Limb (tissue), 2 donors: ENCODE measurements at regions not wholly inside any gene's neighbourhood (a gene's known extent, or its start where the extent isn't known, plus 50 kb on each side); places are given as distances from the start of the nearest gene placed in this dataset.
"Not testable (repeated sequence)": the region's sequence is repeated elsewhere in the genome, so short reads cannot be mapped to it uniquely, and the experiment has no call there.

ENCODE experiments used
- DNase-seq, 2 donors: peaks; one replicate each; pipeline ENCODE4 v3.0.0-alpha.2; 2016; ENCODE audit errors: extremely low spot score in 2 of 2

DNA sequence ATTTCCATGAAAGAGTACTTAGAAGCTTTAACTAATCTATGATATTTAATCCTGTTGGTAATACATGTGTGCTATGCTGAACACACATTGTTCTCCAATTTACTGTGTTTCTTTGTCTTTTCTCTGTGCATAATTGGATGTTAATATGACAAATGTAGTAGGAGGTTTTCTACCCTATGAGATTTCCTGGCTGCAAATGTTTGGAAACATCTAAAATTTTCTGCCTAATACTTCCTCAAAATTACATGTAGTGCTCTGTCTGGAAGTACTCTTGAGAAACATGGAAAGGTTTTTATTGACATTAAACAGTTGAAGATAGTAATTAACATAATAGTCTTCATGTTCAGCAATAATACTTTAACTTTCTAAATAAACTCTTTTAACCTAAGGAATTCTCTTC, 213.0 kb downstream of the KITLG start:
- DNase-seq, result no peak

DNA sequence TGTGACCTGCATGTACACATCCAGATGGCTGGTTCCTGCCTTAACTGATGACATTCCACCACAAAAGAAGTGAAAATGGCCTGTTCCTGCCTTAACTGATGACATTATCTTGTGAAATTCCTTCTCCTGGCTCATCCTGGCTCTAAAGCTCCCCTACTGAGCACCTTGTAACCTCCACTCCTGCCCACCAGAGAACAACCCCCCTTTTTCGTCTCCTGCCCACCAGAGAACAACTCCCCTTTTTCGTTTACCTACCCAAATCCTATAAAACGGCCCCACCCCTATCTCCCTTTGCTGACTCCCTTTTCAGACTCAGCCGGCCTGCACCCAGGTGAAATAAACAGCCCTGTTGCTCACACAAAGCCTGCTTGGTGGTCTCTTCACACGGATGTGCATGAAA, 212.2 kb downstream of the KITLG start:
- DNase-seq, result not testable (repeated sequence)

- DNase-seq, result no peak
These were observed 208.7 kb downstream of the KITLG start for GRCh38 chr12:88371416-88372183.

GRCh38 chr12:88375306-88376305, 204.7 kb downstream of the KITLG start:
- no peak for DNase-seq

DNA sequence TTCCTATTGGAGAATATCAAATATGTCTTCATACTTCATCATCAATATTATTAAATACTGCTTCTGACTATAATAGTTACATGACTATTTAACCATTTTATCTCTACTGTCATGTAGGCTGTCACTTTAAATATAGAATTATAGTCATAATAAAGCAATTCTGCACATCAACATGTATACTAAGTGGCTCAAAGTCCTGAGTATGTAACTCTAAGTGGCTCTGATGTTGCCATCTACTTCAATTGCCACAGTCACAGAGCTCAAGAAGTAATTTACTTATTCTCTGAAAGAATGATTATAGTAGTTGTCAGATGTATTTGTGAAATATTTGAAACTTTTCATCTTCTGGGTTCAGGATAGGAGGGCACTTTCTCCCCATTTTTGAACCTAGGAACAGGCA, 202.3 kb downstream of the KITLG start:
- DNase-seq, result no peak

DNA sequence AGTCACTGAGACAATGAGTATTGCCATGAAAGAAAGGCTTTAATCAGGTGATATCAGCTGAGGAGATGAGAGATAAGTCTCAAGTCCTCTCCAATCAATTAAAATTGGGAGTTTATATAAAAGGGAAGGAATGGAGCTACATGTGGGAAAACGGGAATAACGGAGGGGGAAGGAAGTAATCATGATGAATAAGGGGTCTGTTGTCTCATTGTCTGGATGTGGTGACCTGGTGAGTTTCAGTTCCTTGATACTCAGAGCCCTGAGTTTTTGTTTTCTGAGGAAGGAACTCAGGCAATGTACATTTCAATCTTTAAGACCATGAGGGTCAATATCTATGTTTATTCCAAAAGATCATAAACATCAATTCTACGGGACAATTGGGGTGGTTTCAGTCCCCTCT, 198.8 kb downstream of the KITLG start:
- no peak for DNase-seq

- DNase-seq, result no peak
These were observed 196.9 kb downstream of the KITLG start for GRCh38 chr12:88383405-88383804.

DNA sequence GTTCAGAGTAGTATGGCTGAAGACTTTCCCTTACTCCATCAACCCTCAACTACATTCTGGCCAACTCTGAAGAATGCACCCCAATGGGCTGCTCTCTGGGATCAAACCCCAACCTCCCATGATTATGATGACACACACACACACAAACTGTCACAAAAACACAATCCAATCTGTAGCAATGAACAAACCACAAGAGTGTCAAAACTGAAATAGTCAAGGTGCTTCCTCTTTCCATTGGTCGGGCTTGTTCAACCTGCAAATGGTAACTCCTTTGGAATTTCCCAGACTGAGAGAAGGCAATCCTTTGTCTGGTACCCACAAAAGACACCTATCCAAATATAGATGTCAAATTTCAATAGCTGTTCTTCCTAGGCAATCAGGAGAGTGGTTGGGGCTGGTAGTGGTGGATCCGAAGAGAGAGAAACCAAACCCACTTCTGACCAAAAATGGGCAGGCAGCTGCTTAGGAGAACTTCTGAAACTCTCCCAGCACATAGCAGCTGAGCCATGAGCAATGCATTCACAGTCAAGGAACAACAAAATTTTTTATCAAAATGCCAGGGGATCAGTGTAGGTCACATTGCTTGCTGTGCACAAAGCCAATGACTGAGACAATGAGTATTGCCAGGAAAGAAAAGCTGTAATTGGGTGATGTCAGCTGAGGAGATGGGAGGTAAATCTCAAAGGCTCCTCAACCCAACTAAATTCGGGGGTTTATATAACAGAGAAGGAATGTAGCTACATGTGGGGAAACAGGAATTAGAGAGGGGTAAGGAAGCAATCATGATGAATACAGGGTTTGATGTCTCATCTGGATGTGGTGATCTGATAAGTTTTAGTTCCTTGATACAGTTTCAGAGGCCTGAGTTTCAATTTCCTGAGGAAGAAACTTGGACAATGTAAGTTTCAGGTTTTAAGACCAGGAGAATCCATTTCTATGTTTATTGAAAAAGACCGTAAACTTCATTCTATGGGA, 191.4 kb downstream of the KITLG start:
- no peak for DNase-seq

- DNase-seq, result no peak
These were observed 189.5 kb downstream of the KITLG start for GRCh38 chr12:88390811-88391210.

GRCh38 chr12:88391556-88391955, 188.7 kb downstream of the KITLG start:
- DNase-seq, result no peak

DNA sequence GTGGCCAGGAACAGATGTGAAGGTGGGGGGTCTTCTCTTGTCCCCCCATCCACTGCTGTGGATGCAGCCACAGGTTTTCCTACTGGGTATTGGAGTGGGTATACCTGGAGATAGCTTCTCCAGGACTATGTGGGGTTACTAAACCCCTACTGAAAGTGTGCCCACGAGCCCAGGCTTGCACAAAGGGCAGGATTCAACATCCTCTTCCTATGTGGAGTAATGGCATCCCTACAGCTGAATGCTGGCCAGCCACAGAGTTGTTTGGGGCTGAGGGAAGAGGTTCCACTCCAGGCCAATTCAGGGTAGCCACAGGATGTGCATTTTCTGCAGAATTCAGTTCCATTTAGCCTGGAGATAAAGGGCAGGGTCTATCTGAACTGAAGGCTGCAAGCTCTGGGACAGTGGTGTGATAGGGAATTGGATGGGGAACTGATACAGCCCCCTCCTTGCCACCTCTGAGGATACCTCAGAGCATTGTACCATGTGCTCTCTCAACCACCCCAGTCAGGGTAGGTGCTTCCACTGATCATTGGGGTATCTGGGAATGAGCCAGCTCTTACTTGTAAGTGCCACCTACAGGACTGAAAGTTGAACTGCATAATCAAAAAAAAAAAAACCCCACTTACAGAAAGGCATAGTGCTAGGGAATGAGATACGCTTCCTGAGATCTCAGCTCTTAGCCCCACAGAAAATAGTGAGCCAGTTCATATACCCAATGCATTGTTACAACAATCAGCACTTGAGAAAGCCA, 187.1 kb downstream of the KITLG start:
- no peak for DNase-seq

GRCh38 chr12:88398031-88398430, 182.2 kb downstream of the KITLG start:
- no peak for DNase-seq

DNA sequence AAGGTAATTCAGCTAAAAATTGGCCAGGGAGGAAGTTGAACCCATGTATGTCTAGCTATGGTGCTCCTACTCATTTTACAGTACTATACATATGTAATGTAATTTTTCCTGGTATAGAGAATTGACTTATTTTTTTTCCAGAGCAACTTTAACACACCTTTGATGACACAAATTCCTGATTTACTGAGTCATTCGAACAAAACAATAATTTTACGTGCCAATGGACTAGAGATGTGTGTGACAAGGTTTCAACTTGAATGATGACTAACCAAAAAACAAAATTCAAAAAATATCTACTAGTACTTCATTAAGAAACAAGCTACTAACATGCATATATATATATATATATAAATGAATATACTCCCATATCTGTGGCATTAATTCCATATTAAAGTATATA, 180.5 kb downstream of the KITLG start:
- no peak for DNase-seq

- DNase-seq, result no peak
These were observed 180.0 kb downstream of the KITLG start for GRCh38 chr12:88400302-88400701.

DNA sequence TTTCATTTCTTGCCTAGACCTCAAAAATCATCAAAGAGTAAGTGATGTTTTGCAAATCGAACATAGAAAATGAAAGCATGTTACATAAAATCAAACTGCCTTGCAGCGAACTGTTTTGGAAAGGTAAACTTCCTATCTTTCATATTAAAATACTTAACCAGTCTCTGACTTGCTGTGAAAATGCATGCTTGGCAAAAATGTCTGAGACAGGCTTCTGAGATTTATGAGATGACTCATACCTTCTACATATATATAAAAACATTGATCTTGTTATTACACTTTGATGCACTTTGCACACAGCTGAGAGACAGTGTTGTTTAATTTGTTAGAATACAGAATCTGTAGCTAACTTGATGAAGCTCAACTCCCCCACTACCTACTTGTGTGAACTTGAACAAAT, 179.1 kb downstream of the KITLG start:
- no peak for DNase-seq

- no peak for DNase-seq
These were observed 173.4 kb downstream of the KITLG start for GRCh38 chr12:88406905-88407304.

- DNase-seq, result no peak
These were observed 171.4 kb downstream of the KITLG start for GRCh38 chr12:88408823-88409222.

DNA sequence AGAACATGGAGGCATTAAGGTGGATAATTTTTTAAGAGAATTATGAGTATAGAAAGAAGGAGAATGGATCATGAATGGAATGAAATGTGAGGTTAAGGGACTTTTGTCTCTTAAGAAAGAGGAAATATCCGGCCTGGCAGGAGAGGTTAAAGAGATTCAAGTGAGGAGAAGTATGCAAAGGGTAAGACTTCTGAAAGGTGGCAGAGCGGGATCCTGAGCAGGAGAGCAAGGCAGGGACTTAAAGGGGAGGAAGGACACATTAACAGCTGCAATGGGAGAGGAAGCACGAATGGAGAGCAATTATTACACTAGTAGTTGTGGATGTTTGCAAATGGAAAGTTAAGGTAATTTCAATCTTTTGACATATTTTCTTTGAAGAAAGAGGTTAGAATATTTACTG, 171.0 kb downstream of the KITLG start:
- no peak for DNase-seq

- no peak for DNase-seq
These were observed 168.6 kb downstream of the KITLG start for GRCh38 chr12:88411689-88412088.

DNA sequence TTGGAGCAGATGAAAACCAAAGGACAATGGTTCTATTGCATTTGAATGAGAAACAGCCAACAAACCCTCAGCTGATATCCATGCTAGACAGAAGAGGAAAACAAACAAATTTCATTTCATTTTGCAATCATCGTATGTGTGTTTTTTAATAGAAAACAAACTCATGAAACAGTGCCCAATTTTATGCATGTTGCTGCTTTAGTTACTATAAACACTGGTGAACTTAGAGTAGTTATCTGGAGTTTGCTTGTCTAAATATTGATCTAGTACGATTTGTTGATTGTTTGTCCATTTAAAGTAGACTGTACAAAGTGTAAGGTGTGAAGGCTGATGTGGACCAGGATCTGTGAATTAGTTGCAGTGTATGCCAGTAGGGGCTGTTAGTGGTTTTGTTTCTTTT, 166.6 kb downstream of the KITLG start:
- DNase-seq, result no peak

DNA sequence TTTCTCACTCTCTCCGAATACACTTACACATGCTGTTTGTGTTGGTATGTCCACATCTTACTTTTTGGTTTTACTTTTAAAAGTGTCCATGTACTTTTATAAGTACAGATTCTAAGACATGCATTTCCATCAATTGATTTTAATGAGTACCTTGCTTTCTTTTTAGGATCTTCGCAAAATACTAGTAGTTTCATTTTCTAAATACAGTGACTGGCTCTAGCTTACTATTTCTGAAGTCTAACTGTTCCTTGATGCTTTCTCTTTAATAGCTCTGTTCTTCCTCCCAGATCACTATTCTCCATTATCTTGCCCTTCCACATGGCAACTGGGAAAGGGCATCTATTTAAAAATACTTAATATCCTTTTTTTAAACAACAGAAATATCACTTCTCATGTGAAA, 164.1 kb downstream of the KITLG start:
- no peak for DNase-seq
